HEK293T (cell line): ENCODE measurements at regions not wholly inside any gene's neighbourhood (a gene's known extent, or its start where the extent isn't known, plus 50 kb on each side); places are given as distances from the start of the nearest gene placed in this dataset.

Source experiments
- ARNT ChIP-seq: fragments of 450-650 bp; IDR thresholded peaks from 2 replicates; pipeline ENCODE4 v1.6.1; 2017; ENCODE audit warnings: mild to moderate bottlenecking
- BHLHE40 ChIP-seq: fragments of 450-650 bp; IDR thresholded peaks from 2 replicates; pipeline ENCODE4 v1.6.1; 2016; ENCODE audit warnings: mild to moderate bottlenecking, moderate library complexity, borderline replicate concordance
- ELF4 ChIP-seq: fragments of 450-650 bp; IDR thresholded peaks from 2 replicates; pipeline ENCODE4 v1.6.1; 2017; ENCODE audit warnings: antibody characterized with exemption
- FOXA1 ChIP-seq: fragments of 450-650 bp; IDR thresholded peaks from 2 replicates; pipeline ENCODE4 v1.6.1; 2016; ENCODE audit warnings: mild to moderate bottlenecking
- FOXM1 ChIP-seq: fragments of 450-650 bp; IDR thresholded peaks from 2 replicates; pipeline ENCODE4 v1.6.1; 2017; ENCODE audit warnings: mild to moderate bottlenecking, borderline replicate concordance
- NFRKB ChIP-seq: fragments of 450-650 bp; IDR thresholded peaks from 2 replicates; pipeline ENCODE4 v1.6.1; 2016; ENCODE audit warnings: mild to moderate bottlenecking, moderate library complexity
- PKNOX1 ChIP-seq: fragments of 450-650 bp; IDR thresholded peaks from 2 replicates; pipeline ENCODE4 v1.6.1; 2016
- SUZ12 ChIP-seq: fragments of 450-650 bp; IDR thresholded peaks from 2 replicates; pipeline ENCODE4 v1.6.1; 2016; ENCODE audit warnings: mild to moderate bottlenecking
- ZNF384 ChIP-seq: fragments of 450-650 bp; IDR thresholded peaks from 2 replicates; pipeline ENCODE4 v1.6.1; 2016

GRCh38 chr6:76222189-76222588, 149.7 kb upstream of the IMPG1 start:
- TF ChIP-seq FOXA1 (no peak), FOXM1 (no peak), ARNT (no peak), SUZ12 (no peak), NFRKB (no peak), ELF4 (no peak), BHLHE40 (no peak), ZNF384 (no peak), PKNOX1 (no peak)
